GF-D8 (cell line): ENCODE measurements at regions not wholly inside any gene's neighbourhood (a gene's known extent, or its start where the extent isn't known, plus 50 kb on each side); places are given as distances from the start of the nearest gene placed in this dataset.
"Not testable (repeated sequence)": the region's sequence is repeated elsewhere in the genome, so short reads cannot be mapped to it uniquely, and the experiment has no call there.

Experiments
- DNase-seq: peaks from one replicate; lab custom pipeline; 2025; lab: John Stamatoyannopoulos, UW

GRCh38 chr3:178090899-178091298 is 445.3 kb upstream of the KCNMB2 start:
- no peak for DNase-seq

- DNase-seq = no peak
These were observed 440.7 kb upstream of the KCNMB2 start for GRCh38 chr3:178095522-178095921.

- DNase-seq = no peak
These were observed 439.3 kb upstream of the KCNMB2 start for GRCh38 chr3:178096955-178097354.

GRCh38 chr3:178097576-178097975 is 438.7 kb upstream of the KCNMB2 start:
- DNase-seq = no peak

- no peak for DNase-seq
These were observed 437.0 kb upstream of the KCNMB2 start for GRCh38 chr3:178099274-178099673.

- DNase-seq = no peak
These were observed 436.4 kb upstream of the KCNMB2 start for GRCh38 chr3:178099862-178100261.

GRCh38 chr3:178100908-178101307 is 435.3 kb upstream of the KCNMB2 start:
- DNase-seq = no peak

GRCh38 chr3:178103140-178103539 is 433.1 kb upstream of the KCNMB2 start:
- no peak for DNase-seq

GRCh38 chr3:178107804-178108203 is 428.4 kb upstream of the KCNMB2 start:
- no peak for DNase-seq

- DNase-seq = no peak
These were observed 426.5 kb upstream of the KCNMB2 start for GRCh38 chr3:178109691-178110090.

- DNase-seq = no peak
These were observed 424.1 kb upstream of the KCNMB2 start for GRCh38 chr3:178112134-178112533.

GRCh38 chr3:178112552-178112951 is 423.7 kb upstream of the KCNMB2 start:
- DNase-seq = not testable (repeated sequence)

- DNase-seq = no peak
These were observed 418.6 kb upstream of the KCNMB2 start for GRCh38 chr3:178117641-178118040.

- not testable (repeated sequence) for DNase-seq
These were observed 416.5 kb upstream of the KCNMB2 start for GRCh38 chr3:178119608-178120295.

GRCh38 chr3:178120367-178120766 is 415.9 kb upstream of the KCNMB2 start:
- no peak for DNase-seq

- DNase-seq = no peak
These were observed 409.6 kb upstream of the KCNMB2 start for GRCh38 chr3:178126686-178127085.

- DNase-seq = no peak
These were observed 409.0 kb upstream of the KCNMB2 start for GRCh38 chr3:178127221-178127620.

GRCh38 chr3:178129109-178129508 is 407.1 kb upstream of the KCNMB2 start:
- no peak for DNase-seq

GRCh38 chr3:178131801-178132200 is 404.4 kb upstream of the KCNMB2 start:
- no peak for DNase-seq

- no peak for DNase-seq
These were observed 399.0 kb upstream of the KCNMB2 start for GRCh38 chr3:178137206-178137605.

GRCh38 chr3:178137831-178138230 is 398.4 kb upstream of the KCNMB2 start:
- no peak for DNase-seq

- no peak for DNase-seq
These were observed 397.1 kb upstream of the KCNMB2 start for GRCh38 chr3:178139116-178139515.

- no peak for DNase-seq
These were observed 395.5 kb upstream of the KCNMB2 start for GRCh38 chr3:178140531-178141304.

- DNase-seq = not testable (repeated sequence)
These were observed 394.9 kb upstream of the KCNMB2 start for GRCh38 chr3:178141305-178141684.
